ENCODE measurements at regions not wholly inside any gene's neighbourhood (a gene's known extent, or its start where the extent isn't known, plus 50 kb on each side); places are given as distances from the start of the nearest gene placed in this dataset.

GRCh38 chr18:68215931-68216330, 499.0 kb downstream of the TMX3 start:
- Histone ChIP-seq H3K27ac (ENCODE audit: poor library complexity, severe bottlenecking) (no peak overlapping the region), H3K4me1 (ENCODE audit: insufficient read depth, poor library complexity, severe bottlenecking) (no peaks in the 10 kb centered on the region), H3K9me3 (ENCODE audit: severe bottlenecking) (no peaks in the 10 kb centered on the region), H3K36me3 (ENCODE audit: low read depth) (no peaks in the 10 kb centered on the region), H3K27me3 (ENCODE audit: insufficient read depth, poor library complexity, severe bottlenecking) (no peaks in the 10 kb centered on the region), H3K4me3 (ENCODE audit: severe bottlenecking) (no peak overlapping the region)
- peak; percentile 84 for ATAC-seq (ENCODE audit: low read depth)
- DNase-seq (ENCODE audit: low spot score) = no peak
- no peak for TF ChIP-seq CTCF (IDR thresholded peaks at IDR 0.05; ENCODE audit: poor library complexity, severe bottlenecking)

GRCh38 chr18:68186039-68186438, 528.9 kb downstream of the TMX3 start:
- no peaks in the 10 kb centered on the region for H3K36me3 ChIP-seq (ENCODE audit: low read depth)
- H3K4me1 ChIP-seq (ENCODE audit: insufficient read depth, poor library complexity, severe bottlenecking) = no peaks in the 10 kb centered on the region
- no peak overlapping the region for H3K27ac ChIP-seq (ENCODE audit: poor library complexity, severe bottlenecking)
- no peak for ATAC-seq (ENCODE audit: low read depth)
- no peaks in the 10 kb centered on the region for H3K27me3 ChIP-seq (ENCODE audit: insufficient read depth, poor library complexity, severe bottlenecking)
- no peaks in the 10 kb centered on the region for H3K9me3 ChIP-seq (ENCODE audit: severe bottlenecking)
- no peak for TF ChIP-seq CTCF (IDR thresholded peaks at IDR 0.05; ENCODE audit: poor library complexity, severe bottlenecking)
- DNase-seq (ENCODE audit: low spot score) = no peak
- H3K4me3 ChIP-seq (ENCODE audit: severe bottlenecking) = no peak overlapping the region

GRCh38 chr18:68181956-68182355, 533.0 kb downstream of the TMX3 start:
- TF ChIP-seq CTCF (IDR thresholded peaks at IDR 0.05; ENCODE audit: poor library complexity, severe bottlenecking) = no peak
- H3K4me1 ChIP-seq (ENCODE audit: insufficient read depth, poor library complexity, severe bottlenecking) = peaks cover 5% of the 10 kb centered on the region
- no peak overlapping the region for H3K4me3 ChIP-seq (ENCODE audit: severe bottlenecking)
- no peak for ATAC-seq (ENCODE audit: low read depth)
- H3K27me3 ChIP-seq (ENCODE audit: insufficient read depth, poor library complexity, severe bottlenecking) = no peaks in the 10 kb centered on the region
- no peak overlapping the region for H3K27ac ChIP-seq (ENCODE audit: poor library complexity, severe bottlenecking)
- no peaks in the 10 kb centered on the region for H3K9me3 ChIP-seq (ENCODE audit: severe bottlenecking)
- no peak for DNase-seq (ENCODE audit: low spot score)
- no peaks in the 10 kb centered on the region for H3K36me3 ChIP-seq (ENCODE audit: low read depth)

- Histone ChIP-seq H3K4me3 (ENCODE audit: severe bottlenecking) (no peak overlapping the region), H3K36me3 (ENCODE audit: low read depth) (no peaks in the 10 kb centered on the region), H3K4me1 (ENCODE audit: insufficient read depth, poor library complexity, severe bottlenecking) (peaks cover 5% of the 10 kb centered on the region), H3K9me3 (ENCODE audit: severe bottlenecking) (no peaks in the 10 kb centered on the region), H3K27me3 (ENCODE audit: insufficient read depth, poor library complexity, severe bottlenecking) (no peaks in the 10 kb centered on the region), H3K27ac (ENCODE audit: poor library complexity, severe bottlenecking) (no peak overlapping the region)
- ATAC-seq (ENCODE audit: low read depth) (no peak), DNase-seq (ENCODE audit: low spot score) (no peak)
- TF ChIP-seq CTCF (IDR thresholded peaks at IDR 0.05; ENCODE audit: poor library complexity, severe bottlenecking) = no peak
These were observed 535.1 kb downstream of the TMX3 start for GRCh38 chr18:68179811-68180210.

- no peaks in the 10 kb centered on the region for H3K36me3 ChIP-seq (ENCODE audit: low read depth)
- no peaks in the 10 kb centered on the region for H3K9me3 ChIP-seq (ENCODE audit: severe bottlenecking)
- ATAC-seq (ENCODE audit: low read depth) (no peak), DNase-seq (ENCODE audit: low spot score) (no peak)
- TF ChIP-seq CTCF (IDR thresholded peaks at IDR 0.05; ENCODE audit: poor library complexity, severe bottlenecking) = no peak
- no peak overlapping the region for H3K27ac ChIP-seq (ENCODE audit: poor library complexity, severe bottlenecking)
- H3K4me3 ChIP-seq (ENCODE audit: severe bottlenecking) = no peak overlapping the region
- peaks cover 5% of the 10 kb centered on the region for H3K4me1 ChIP-seq (ENCODE audit: insufficient read depth, poor library complexity, severe bottlenecking)
- no peaks in the 10 kb centered on the region for H3K27me3 ChIP-seq (ENCODE audit: insufficient read depth, poor library complexity, severe bottlenecking)
These were observed 536.0 kb downstream of the TMX3 start for GRCh38 chr18:68178921-68179320.

All from RWPE2 (cell line).